Endothelial cell of umbilical vein (primary cell): ENCODE measurements at regions not wholly inside any gene's neighbourhood (a gene's known extent, or its start where the extent isn't known, plus 50 kb on each side); places are given as distances from the start of the nearest gene placed in this dataset.

ENCODE experiments used
- BruUV-seq: library from RNA; stranded (reverse); fragments of 400-500 nt; replicated peaks from 2 replicates; lab custom pipeline; 2021; lab: Mats Ljungman, UMichigan
- CTCF ChIA-PET: fragments of 300-600, 350-600 bp; sonication (Branson Sonifier 250); formaldehyde crosslinking; loops from one replicate; lab custom pipeline; 2021; ENCODE audit warnings: antibody characterized with exemption, inconsistent platforms; lab: Charles Lee
- POLR2A ChIA-PET: fragments of 300-600, 350-600 bp; sonication (Branson Sonifier 250); formaldehyde crosslinking; loops from one replicate; lab custom pipeline; 2021; ENCODE audit warnings: antibody characterized with exemption, inconsistent platforms; lab: Charles Lee
- DNase-seq: peaks from one replicate; pipeline ENCODE4 v3.0.0-alpha.2; 2011; ENCODE audit warnings: low read depth, low spot score
- FAIRE-seq: peaks from 2 replicates; lab custom pipeline; 2011; peaks lifted over from hg19 to GRCh38; lab: Jason Lieb, UNC
- H2AFZ ChIP-seq: 2 replicates; pipeline ENCODE4 v1.6.0; 2012; ENCODE audit warnings: low read depth, low read length, control low read depth, inconsistent platforms
- H3K27ac ChIP-seq: 2 replicates; pipeline ENCODE4 v1.5.1; 2011; ENCODE audit warnings: low read depth, mild to moderate bottlenecking, control low read depth, low read length, moderate library complexity; ENCODE audit not compliant: insufficient read depth
- H3K27me3 ChIP-seq, 2 experiments: 2 replicates each; pipeline versions ENCODE4 v1.6.0 to v1.6.1; 2011; ENCODE audit warnings: low read length in 2 of 2, mixed read lengths in 1 of 2; ENCODE audit not compliant: control insufficient read depth in 2 of 2, insufficient read depth in 2 of 2
- H3K36me3 ChIP-seq, 2 experiments: 2 replicates in 1 of 2; 3 replicates in 1 of 2; pipeline ENCODE4 v1.5.1; 2011; ENCODE audit warnings: low read length in 2 of 2, mild to moderate bottlenecking in 1 of 2, moderate library complexity in 1 of 2; ENCODE audit not compliant: control insufficient read depth in 2 of 2, insufficient read depth in 2 of 2; ENCODE audit errors: extremely low read depth in 1 of 2
- H3K4me1 ChIP-seq: 3 replicates; pipeline ENCODE4 v1.5.1; 2011; ENCODE audit warnings: mild to moderate bottlenecking, low read length; ENCODE audit not compliant: control insufficient read depth, insufficient read depth; ENCODE audit errors: extremely low read depth
- H3K4me2 ChIP-seq: 2 replicates; pipeline ENCODE4 v1.6.1; 2011; ENCODE audit warnings: low read length, control low read depth, mixed read lengths; ENCODE audit not compliant: insufficient read depth
- H3K4me3 ChIP-seq, 3 experiments: fragments of 200-600 bp in 1 of 3; sonication (generic), shearing (Covaris generic) in 1 of 3; replicated peaks in 1 of 3; 2 replicates each; pipeline ENCODE4 v1.5.1; 2011 to 2016; ENCODE audit warnings: control low read depth in 3 of 3, low read length in 3 of 3, mild to moderate bottlenecking in 2 of 3, inconsistent platforms in 1 of 3, low read depth in 1 of 3, moderate library complexity in 1 of 3; ENCODE audit not compliant: insufficient read depth in 1 of 3
- H3K79me2 ChIP-seq: 2 replicates; pipeline ENCODE4 v1.6.0; 2012; ENCODE audit warnings: low read length, inconsistent platforms; ENCODE audit not compliant: control insufficient read depth, insufficient read depth
- H3K9ac ChIP-seq: replicated peaks from 2 replicates; pipeline ENCODE3; 2011; ENCODE audit warnings: low read length, control low read depth; ENCODE audit not compliant: insufficient read depth; ENCODE audit errors: extremely low read depth
- H3K9me1 ChIP-seq: replicated peaks from 3 replicates; pipeline ENCODE4 v1.6.0; 2011; ENCODE audit warnings: mild to moderate bottlenecking, low read length; ENCODE audit not compliant: control insufficient read depth, insufficient read depth; ENCODE audit errors: extremely low read depth
- H3K9me3 ChIP-seq: replicated peaks from 2 replicates; pipeline ENCODE4 v1.5.1; 2012; ENCODE audit warnings: low read length, inconsistent platforms; ENCODE audit not compliant: control insufficient read depth, insufficient read depth
- H4K20me1 ChIP-seq: replicated peaks from 2 replicates; pipeline ENCODE3; 2011; ENCODE audit warnings: mild to moderate bottlenecking, low read length; ENCODE audit not compliant: control insufficient read depth, insufficient read depth; ENCODE audit errors: extremely low read depth
- CTCF ChIP-seq, 2 donors: IDR thresholded peaks; 1 replicate in 1 of 2; 2 replicates in 1 of 2; pipeline ENCODE4 v1.5.1; 2011; ENCODE audit warnings: low read length in 2 of 2, mild to moderate bottlenecking in 2 of 2, moderate library complexity in 2 of 2, control low read depth in 1 of 2, inconsistent platforms in 1 of 2, low read depth in 1 of 2; ENCODE audit not compliant: insufficient read depth in 1 of 2; ENCODE audit errors: extremely low read depth in 1 of 2
- EZH2 ChIP-seq: IDR thresholded peaks from 2 replicates; pipeline ENCODE4 v1.6.1; 2012; ENCODE audit warnings: borderline replicate concordance, low read depth, mild to moderate bottlenecking, moderate library complexity, low read length, inconsistent platforms; ENCODE audit not compliant: severe bottlenecking
- FOS ChIP-seq: IDR thresholded peaks from 2 replicates; pipeline ENCODE4 v1.6.1; 2011; ENCODE audit warnings: mild to moderate bottlenecking, low read length, moderate library complexity, borderline replicate concordance; ENCODE audit not compliant: insufficient read depth
- GATA2 ChIP-seq: IDR thresholded peaks from 2 replicates; pipeline ENCODE4 v1.7.0; 2011; ENCODE audit warnings: low read depth, mild to moderate bottlenecking, moderate library complexity, mixed read lengths, low read length; ENCODE audit not compliant: insufficient read length, insufficient read depth
- JUN ChIP-seq: IDR thresholded peaks from 2 replicates; pipeline ENCODE4 v1.6.1; 2011; ENCODE audit warnings: borderline replicate concordance, low read depth; ENCODE audit not compliant: insufficient read length, insufficient read depth
- MYC ChIP-seq: IDR thresholded peaks from one replicate; pipeline ENCODE4 v1.6.1; 2011; ENCODE audit warnings: mild to moderate bottlenecking, low read depth, low read length
- POLR2A ChIP-seq: IDR thresholded peaks from 2 replicates; pipeline ENCODE4 v1.6.1; 2012; ENCODE audit warnings: low read depth, mild to moderate bottlenecking, control low read depth, low read length
- POLR2AphosphoS5 ChIP-seq: IDR thresholded peaks from 2 replicates; pipeline ENCODE4 v1.6.1; 2012; ENCODE audit warnings: low read depth, mild to moderate bottlenecking, control low read depth, low read length, moderate library complexity; ENCODE audit not compliant: insufficient read depth
- dilution Hi-C: fragments of 300-500 bp; cut with MboI; formaldehyde crosslinking; loops from one replicate; pipeline ENCODE4 v1.15.0; 2019; ENCODE audit warnings: low sequenced_read_pairs; ENCODE audit not compliant: extremely low pct_ligation_motif_present
- intact Hi-C: fragments of 100-400 bp; cut with micrococcal nuclease; formaldehyde crosslinking; loops from one replicate; pipeline ENCODE4 v1.10.0; 2022
- TF ChIP-seq, protein P1 (sequence below): IDR thresholded peaks from 2 replicates; pipeline ENCODE4 v1.6.1; 2011; ENCODE audit not compliant: insufficient read depth, insufficient read length

- Histone ChIP-seq H3K9me1 (no peaks in the 10 kb centered on the region), H3K36me3 (no peaks in the 10 kb centered on the region), H3K27ac (no peak overlapping the region), H3K4me1 (no peaks in the 10 kb centered on the region), H3K27me3 (no peaks in the 10 kb centered on the region), H3K79me2 (no peaks in the 10 kb centered on the region), H3K9ac (no peak overlapping the region), H4K20me1 (no peaks in the 10 kb centered on the region), H3K9me3 (no peaks in the 10 kb centered on the region), H3K4me2 (no peak overlapping the region), H3K4me3 (no peak overlapping the region), H2AFZ (no peak overlapping the region)
- ChIA-PET POLR2A (no interaction called here), CTCF (no interaction called here)
- DNase-seq (no peak), FAIRE-seq (no peak)
- BruUV-seq = no TSS peak
- intact Hi-C loops (no loop called here), dilution Hi-C loops (no loop called here)
- TF ChIP-seq, protein P1, sequence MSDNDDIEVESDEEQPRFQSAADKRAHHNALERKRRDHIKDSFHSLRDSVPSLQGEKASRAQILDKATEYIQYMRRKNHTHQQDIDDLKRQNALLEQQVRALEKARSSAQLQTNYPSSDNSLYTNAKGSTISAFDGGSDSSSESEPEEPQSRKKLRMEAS = no peak
- TF ChIP-seq EZH2 (no peak), GATA2 (no peak), POLR2AphosphoS5 (no peak)
Measured at GRCh38 chr4:3829211-3829955, 63.2 kb downstream of the ADRA2C start.

DNA sequence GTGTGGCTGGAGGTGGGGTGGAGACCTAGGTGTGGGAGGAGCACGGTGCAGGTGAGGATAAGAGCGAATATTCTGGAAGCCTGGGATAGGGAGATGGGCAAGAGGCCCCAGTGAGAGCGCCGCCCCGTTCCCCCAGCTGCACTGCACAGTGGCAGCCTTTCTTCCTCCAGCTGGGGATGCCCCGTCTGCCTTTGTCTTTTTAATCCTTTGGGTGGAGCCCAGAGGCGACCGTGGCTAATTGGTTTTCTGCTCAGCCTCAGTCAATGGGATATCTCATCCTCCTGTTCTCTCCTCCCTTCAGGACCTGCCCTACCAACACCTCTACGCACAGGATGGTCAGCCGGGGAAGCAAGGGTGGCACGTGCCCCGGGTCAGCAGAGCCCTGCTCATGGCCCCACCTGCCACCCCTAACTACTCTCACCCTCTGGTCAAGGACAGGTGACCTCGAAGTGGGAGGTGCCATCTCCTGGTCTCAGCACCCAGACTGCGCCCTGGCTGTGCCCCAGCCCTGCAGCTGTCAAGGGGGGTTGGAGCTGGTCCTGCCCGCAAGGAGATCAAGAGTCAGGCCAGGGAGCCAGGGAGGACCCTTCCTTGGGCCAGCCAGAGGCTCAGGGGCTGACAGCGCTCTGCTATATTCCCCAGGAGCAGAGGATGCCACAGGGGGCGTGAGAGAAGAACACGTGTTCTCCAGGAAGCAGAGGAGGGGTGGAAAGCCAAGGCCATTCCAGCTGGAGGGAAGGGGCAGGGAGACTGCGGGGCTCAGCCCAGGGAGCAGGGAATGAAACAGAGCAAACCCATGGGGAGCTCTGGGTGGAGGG is 64.0 kb downstream of the ADRA2C start:
- Histone ChIP-seq H3K27me3 (no peaks in the 10 kb centered on the region), H3K9me1 (no peaks in the 10 kb centered on the region), H3K27ac (no peak overlapping the region), H3K9ac (no peak overlapping the region), H4K20me1 (no peaks in the 10 kb centered on the region), H3K4me2 (no peak overlapping the region), H3K36me3 (no peaks in the 10 kb centered on the region), H3K4me3 (no peak overlapping the region), H2AFZ (no peak overlapping the region), H3K4me1 (no peaks in the 10 kb centered on the region), H3K79me2 (no peaks in the 10 kb centered on the region), H3K9me3 (no peaks in the 10 kb centered on the region)
- TF ChIP-seq GATA2 (no peak), CTCF (IDR thresholded peaks at IDR 0.05; ENCODE audit: extremely low read depth in 1 of 2, insufficient read depth in 1 of 2, low read depth in 1 of 2, low read length in 2 of 2) (no peak), MYC (no peak), POLR2A (no peak), EZH2 (no peak), FOS (no peak), POLR2AphosphoS5 (no peak), JUN (no peak)
- TF ChIP-seq, protein P1 = no peak
- intact Hi-C loops (no loop called here), dilution Hi-C loops (no loop called here)
- ChIA-PET POLR2A (no interaction called here), CTCF (no interaction called here)
- no peak for DNase-seq
- BruUV-seq = no TSS peak
- FAIRE-seq = no peak
